ENCODE measurements at regions not wholly inside any gene's neighbourhood (a gene's known extent, or its start where the extent isn't known, plus 50 kb on each side); places are given as distances from the start of the nearest gene placed in this dataset.

GRCh38 chr4:187619319-187619718 lies 376.3 kb upstream of the ZFP42 start:
- intact Hi-C loops (cut with micrococcal nuclease) = no loop called here

GRCh38 chr4:187632260-187632995 lies 363.1 kb upstream of the ZFP42 start:
- H3K4me3 Mint-ChIP-seq = no peak overlapping the region
- no peaks in the 10 kb centered on the region for H3K4me1 Mint-ChIP-seq
- TF ChIP-seq, protein P1, sequence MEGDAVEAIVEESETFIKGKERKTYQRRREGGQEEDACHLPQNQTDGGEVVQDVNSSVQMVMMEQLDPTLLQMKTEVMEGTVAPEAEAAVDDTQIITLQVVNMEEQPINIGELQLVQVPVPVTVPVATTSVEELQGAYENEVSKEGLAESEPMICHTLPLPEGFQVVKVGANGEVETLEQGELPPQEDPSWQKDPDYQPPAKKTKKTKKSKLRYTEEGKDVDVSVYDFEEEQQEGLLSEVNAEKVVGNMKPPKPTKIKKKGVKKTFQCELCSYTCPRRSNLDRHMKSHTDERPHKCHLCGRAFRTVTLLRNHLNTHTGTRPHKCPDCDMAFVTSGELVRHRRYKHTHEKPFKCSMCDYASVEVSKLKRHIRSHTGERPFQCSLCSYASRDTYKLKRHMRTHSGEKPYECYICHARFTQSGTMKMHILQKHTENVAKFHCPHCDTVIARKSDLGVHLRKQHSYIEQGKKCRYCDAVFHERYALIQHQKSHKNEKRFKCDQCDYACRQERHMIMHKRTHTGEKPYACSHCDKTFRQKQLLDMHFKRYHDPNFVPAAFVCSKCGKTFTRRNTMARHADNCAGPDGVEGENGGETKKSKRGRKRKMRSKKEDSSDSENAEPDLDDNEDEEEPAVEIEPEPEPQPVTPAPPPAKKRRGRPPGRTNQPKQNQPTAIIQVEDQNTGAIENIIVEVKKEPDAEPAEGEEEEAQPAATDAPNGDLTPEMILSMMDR (IDR thresholded peaks at IDR 0.05) = no peak
- Histone ChIP-seq H3K36me3 (ENCODE audit: control insufficient read depth, insufficient read depth, low read length) (no peaks in the 10 kb centered on the region), H3K9me3 (ENCODE audit: control insufficient read depth, insufficient read depth, low read length) (no peaks in the 10 kb centered on the region), H3K4me1 (ENCODE audit: control insufficient read depth, insufficient read depth, low read length) (no peaks in the 10 kb centered on the region), H3K27me3 (ENCODE audit: control insufficient read depth, insufficient read depth, low read length) (no peaks in the 10 kb centered on the region), H3K27ac (ENCODE audit: low read length) (no peak overlapping the region), H3K4me3 (ENCODE audit: low read length) (no peak overlapping the region)
- DNase-seq (no peak), ATAC-seq (no peak)
- no peak overlapping the region for H3K27ac Mint-ChIP-seq
- no peaks in the 10 kb centered on the region for H3K36me3 Mint-ChIP-seq
- intact Hi-C loops (cut with micrococcal nuclease) = no loop called here
- H3K9me3 Mint-ChIP-seq = peaks cover 16 to 21% of the 10 kb centered on the region in 2 donors
- H3K27me3 Mint-ChIP-seq (ENCODE audit: low read depth in 2 of 2) = no peaks in the 10 kb centered on the region
- 69% methylated on average over 8 of the region's 8 CpGs for WGBS (ENCODE audit: insufficient coverage)

More at GRCh38 chr4:187619319-187619718, 376.3 kb upstream of the ZFP42 start:
- DNase-seq (no peak), ATAC-seq (no peak)
- H3K4me1 Mint-ChIP-seq = no peaks in the 10 kb centered on the region
- H3K27me3 ChIP-seq (ENCODE audit: control insufficient read depth, insufficient read depth, low read length) = no peaks in the 10 kb centered on the region
- whole genome bisulfite sequencing (ENCODE audit: insufficient coverage) = 63% methylated on average over 4 of the region's 4 CpGs
- no peaks in the 10 kb centered on the region for H3K36me3 ChIP-seq (ENCODE audit: control insufficient read depth, insufficient read depth, low read length)
- no peak overlapping the region for H3K4me3 Mint-ChIP-seq
- H3K9me3 Mint-ChIP-seq = peaks cover 10% of the 10 kb centered on the region in 2 donors
- H3K27me3 Mint-ChIP-seq (ENCODE audit: low read depth in 2 of 2) = no peaks in the 10 kb centered on the region
- H3K4me1 ChIP-seq (ENCODE audit: control insufficient read depth, insufficient read depth, low read length) = no peaks in the 10 kb centered on the region
- H3K36me3 Mint-ChIP-seq = no peaks in the 10 kb centered on the region
- no peak overlapping the region for H3K27ac ChIP-seq (ENCODE audit: low read length)
- H3K27ac Mint-ChIP-seq = no peak overlapping the region
- TF ChIP-seq, protein P1 (IDR thresholded peaks at IDR 0.05) = no peak
- no peaks in the 10 kb centered on the region for H3K9me3 ChIP-seq (ENCODE audit: control insufficient read depth, insufficient read depth, low read length)
- no peak overlapping the region for H3K4me3 ChIP-seq (ENCODE audit: low read length)

- no peaks in the 10 kb centered on the region for H3K4me1 ChIP-seq (ENCODE audit: control insufficient read depth, insufficient read depth, low read length)
- H3K27me3 ChIP-seq (ENCODE audit: control insufficient read depth, insufficient read depth, low read length) = no peaks in the 10 kb centered on the region
- Mint-ChIP-seq H3K4me3 (no peak overlapping the region), H3K27me3 (ENCODE audit: low read depth in 2 of 2) (no peaks in the 10 kb centered on the region), H3K27ac (no peak overlapping the region), H3K36me3 (no peaks in the 10 kb centered on the region), H3K4me1 (no peaks in the 10 kb centered on the region), H3K9me3 (peaks cover 19% of the 10 kb centered on the region in 2 donors)
- DNase-seq (no peak), ATAC-seq (no peak)
- H3K9me3 ChIP-seq (ENCODE audit: control insufficient read depth, insufficient read depth, low read length) = no peaks in the 10 kb centered on the region
- H3K27ac ChIP-seq (ENCODE audit: low read length) = no peak overlapping the region
- H3K36me3 ChIP-seq (ENCODE audit: control insufficient read depth, insufficient read depth, low read length) = no peaks in the 10 kb centered on the region
- intact Hi-C loops (cut with micrococcal nuclease) = no loop called here
- TF ChIP-seq, protein P1 (IDR thresholded peaks at IDR 0.05) = no peak
- H3K4me3 ChIP-seq (ENCODE audit: low read length) = no peak overlapping the region
- 59% methylated on average over 1 of the region's 2 CpGs for WGBS (ENCODE audit: insufficient coverage)
Measured at GRCh38 chr4:187633245-187633644, 362.3 kb upstream of the ZFP42 start.

- H3K36me3 Mint-ChIP-seq = peaks cover 7% of the 10 kb centered on the region
- peaks cover 12 to 16% of the 10 kb centered on the region in 2 donors for H3K9me3 Mint-ChIP-seq
- DNase-seq (no peak), ATAC-seq (no peak)
- TF ChIP-seq, protein P1 (IDR thresholded peaks at IDR 0.05) = no peak
- intact Hi-C loops (cut with micrococcal nuclease) = no loop called here
- no peaks in the 10 kb centered on the region for H3K9me3 ChIP-seq (ENCODE audit: control insufficient read depth, insufficient read depth, low read length)
- H3K27ac ChIP-seq (ENCODE audit: low read length) = no peak overlapping the region
- no peaks in the 10 kb centered on the region for H3K36me3 ChIP-seq (ENCODE audit: control insufficient read depth, insufficient read depth, low read length)
- H3K27me3 Mint-ChIP-seq (ENCODE audit: low read depth in 2 of 2) = no peaks in the 10 kb centered on the region
- H3K4me1 ChIP-seq (ENCODE audit: control insufficient read depth, insufficient read depth, low read length) = no peaks in the 10 kb centered on the region
- H3K4me1 Mint-ChIP-seq = no peaks in the 10 kb centered on the region
- no peak overlapping the region for H3K4me3 Mint-ChIP-seq
- H3K27ac Mint-ChIP-seq = no peak overlapping the region
- no peak overlapping the region for H3K4me3 ChIP-seq (ENCODE audit: low read length)
- no peaks in the 10 kb centered on the region for H3K27me3 ChIP-seq (ENCODE audit: control insufficient read depth, insufficient read depth, low read length)
Measured at GRCh38 chr4:187656959-187657358, 338.6 kb upstream of the ZFP42 start.
